GM11168 (cell line): ENCODE measurements at regions not wholly inside any gene's neighbourhood (a gene's known extent, or its start where the extent isn't known, plus 50 kb on each side); places are given as distances from the start of the nearest gene placed in this dataset.

Experiments
- in situ Hi-C: fragments of 300-500 bp; cut with MboI; formaldehyde crosslinking; loops from one replicate; pipeline ENCODE4 v1.12.0; 2022; ENCODE audit warnings: low sequenced_read_pairs; ENCODE audit not compliant: unreplicated experiment

GRCh38 chr3:117149584-117149983 lies 440.0 kb downstream of the TUSC7 start:
- in situ Hi-C loops = no loop called here

- in situ Hi-C loops = no loop called here
Measured at GRCh38 chr3:117150628-117151027, 441.0 kb downstream of the TUSC7 start.

GRCh38 chr3:117160176-117160575 lies 450.6 kb downstream of the TUSC7 start:
- in situ Hi-C loops = no loop called here

- in situ Hi-C loops = no loop called here
Measured at GRCh38 chr3:117161816-117162215, 452.2 kb downstream of the TUSC7 start.

- in situ Hi-C loops = no loop called here
Measured at GRCh38 chr3:117165176-117165575, 455.6 kb downstream of the TUSC7 start.

- in situ Hi-C loops = no loop called here
Measured at GRCh38 chr3:117165601-117166051, 456.0 kb downstream of the TUSC7 start.

- in situ Hi-C loops = no loop called here
Measured at GRCh38 chr3:117168896-117169295, 459.3 kb downstream of the TUSC7 start.

- in situ Hi-C loops = no loop called here
Measured at GRCh38 chr3:117170094-117170493, 460.5 kb downstream of the TUSC7 start.

GRCh38 chr3:117171124-117171523 lies 461.5 kb downstream of the TUSC7 start:
- in situ Hi-C loops = no loop called here

GRCh38 chr3:117172426-117172825 lies 462.8 kb downstream of the TUSC7 start:
- in situ Hi-C loops = no loop called here

- in situ Hi-C loops = no loop called here
Measured at GRCh38 chr3:117181222-117181621, 471.6 kb downstream of the TUSC7 start.

- in situ Hi-C loops = no loop called here
Measured at GRCh38 chr3:117184574-117184973, 475.0 kb downstream of the TUSC7 start.

GRCh38 chr3:117191245-117191644 lies 481.7 kb downstream of the TUSC7 start:
- in situ Hi-C loops = loop anchor here (10.0 kb wide), 1 partner anchor 146 kb away; no protein-coding TSS in a partner anchor

GRCh38 chr3:117192888-117193287 lies 483.3 kb downstream of the TUSC7 start:
- in situ Hi-C loops = loop anchor here (10.0 kb wide), 1 partner anchor 148 kb away; no protein-coding TSS in a partner anchor

- in situ Hi-C loops = loop anchor here (10.0 kb wide), 1 partner anchor 149 kb away; no protein-coding TSS in a partner anchor
Measured at GRCh38 chr3:117193390-117193789, 483.8 kb downstream of the TUSC7 start.

GRCh38 chr3:117195034-117195433 lies 485.5 kb downstream of the TUSC7 start:
- in situ Hi-C loops = loop anchor here (10.0 kb wide), 1 partner anchor 150 kb away; no protein-coding TSS in a partner anchor

- in situ Hi-C loops = no loop called here
Measured at GRCh38 chr3:117200962-117201361, 491.4 kb downstream of the TUSC7 start.

- in situ Hi-C loops = no loop called here
Measured at GRCh38 chr3:117201901-117202774, 492.6 kb downstream of the TUSC7 start.

GRCh38 chr3:117217355-117217754 lies 507.8 kb downstream of the TUSC7 start:
- in situ Hi-C loops = no loop called here

- in situ Hi-C loops = no loop called here
Measured at GRCh38 chr3:117217760-117218316, 508.3 kb downstream of the TUSC7 start.

GRCh38 chr3:117218641-117219048 lies 509.1 kb downstream of the TUSC7 start:
- in situ Hi-C loops = no loop called here
